Fibroblast of lung (primary cell): ENCODE measurements at regions not wholly inside any gene's neighbourhood (a gene's known extent, or its start where the extent isn't known, plus 50 kb on each side); places are given as distances from the start of the nearest gene placed in this dataset.

Source experiments
- CTCF ChIP-seq, 2 donors: IDR thresholded peaks in 1 of 2; conservative IDR thresholded peaks in 1 of 2; 1 replicate in 1 of 2; 2 replicates in 1 of 2; pipeline ENCODE4 v1.5.1; 2011 to 2012; ENCODE audit warnings: low read length in 2 of 2, control low read depth in 1 of 2, inconsistent platforms in 1 of 2, low read depth in 1 of 2, mild to moderate bottlenecking in 1 of 2
- EZH2 ChIP-seq: IDR thresholded peaks from 2 replicates; pipeline ENCODE4 v1.5.1; 2012; ENCODE audit warnings: low read length, control low read depth, mild to moderate bottlenecking; ENCODE audit errors: missing control alignments

- TF ChIP-seq CTCF (conservative IDR thresholded peaks at IDR 0.05 in 1 of 2, IDR thresholded peaks at IDR 0.05 in 1 of 2; ENCODE audit: low read depth in 1 of 2, low read length in 2 of 2) (no peak), EZH2 (no peak)
Observed at GRCh38 chr2:144084114-144084661, 435.7 kb downstream of the ZEB2 start.
